SK-N-SH treated with all-trans-retinoic acid at 6 μM for 48 hours (cell line): ENCODE measurements at regions not wholly inside any gene's neighbourhood (a gene's known extent, or its start where the extent isn't known, plus 50 kb on each side); places are given as distances from the start of the nearest gene placed in this dataset.

ENCODE experiments used
- ARNTL ChIP-seq: fragments of 450-650 bp; formaldehyde crosslinking; IDR thresholded peaks from 2 replicates; pipeline ENCODE4 v1.5.0; 2020; ENCODE audit warnings: low read depth, mild to moderate bottlenecking, moderate library complexity, borderline replicate concordance
- GLIS3 ChIP-seq: fragments of 250-450 bp; sonication (Bioruptor Pico); IDR thresholded peaks from 2 replicates; pipeline ENCODE4 v1.5.0; 2020; ENCODE audit warnings: mild to moderate bottlenecking, moderate library complexity
- ISL1 ChIP-seq: fragments of 250-450 bp; sonication (Bioruptor Pico); IDR thresholded peaks from 2 replicates; pipeline ENCODE4 v2.1.2; 2022; ENCODE audit warnings: mild to moderate bottlenecking, moderate library complexity
- PATZ1 ChIP-seq: fragments of 250-450 bp; sonication (Bioruptor Pico); IDR thresholded peaks from 2 replicates; pipeline ENCODE4 v1.8.0; 2020; ENCODE audit warnings: mild to moderate bottlenecking, moderate library complexity, borderline replicate concordance
- ZC3H10 ChIP-seq: fragments of 250-450 bp; sonication (Bioruptor Pico); IDR thresholded peaks from 2 replicates; pipeline ENCODE4 v1.5.1; 2021; ENCODE audit warnings: mild to moderate bottlenecking, moderate library complexity
- ZFP3 ChIP-seq: fragments of 250-450 bp; sonication (Bioruptor Pico); IDR thresholded peaks from 2 replicates; pipeline ENCODE4 v1.5.0; 2020; ENCODE audit warnings: mild to moderate bottlenecking, moderate library complexity
- ZNF70 ChIP-seq: fragments of 450-650 bp; formaldehyde crosslinking; IDR thresholded peaks from 2 replicates; pipeline ENCODE4 v1.5.0; 2020; ENCODE audit warnings: mild to moderate bottlenecking, moderate library complexity

DNA sequence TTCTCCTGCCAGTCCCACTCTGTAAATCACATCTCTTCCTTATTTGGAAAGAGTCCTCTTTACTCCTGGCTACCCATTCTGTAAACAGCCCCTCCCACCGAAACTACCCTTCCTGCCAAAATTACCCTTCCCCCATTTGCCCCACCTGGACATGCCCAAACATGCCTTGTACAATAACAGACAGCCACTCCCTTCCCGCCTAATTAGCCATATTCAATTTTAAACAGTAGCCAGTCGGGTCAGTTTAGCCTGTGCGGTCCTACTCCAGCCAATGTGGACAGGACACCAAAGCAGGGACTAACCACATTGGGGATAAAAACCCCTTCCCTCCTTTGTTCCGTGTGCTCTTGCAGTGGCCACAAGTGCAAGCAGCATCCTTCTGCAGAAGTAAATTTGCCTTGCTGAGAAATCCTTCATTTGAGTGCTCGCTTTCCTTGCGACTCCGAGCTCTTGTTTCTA is 56.3 kb upstream of the MAP10 start:
- TF ChIP-seq ZFP3 (no peak), ISL1 (no peak), PATZ1 (no peak), ZC3H10 (CRISPR knock-in tag) (no peak), ZNF70 (CRISPR knock-in tag) (no peak), GLIS3 (CRISPR knock-in tag) (no peak), ARNTL (CRISPR knock-in tag) (no peak)
